CD4-positive, alpha-beta T cell treated with Interleukin-6 at 100 ng/mL for 8 hours (primary cell): ENCODE measurements at regions not wholly inside any gene's neighbourhood (a gene's known extent, or its start where the extent isn't known, plus 50 kb on each side); places are given as distances from the start of the nearest gene placed in this dataset.
"Not testable (repeated sequence)": the region's sequence is repeated elsewhere in the genome, so short reads cannot be mapped to it uniquely, and the experiment has no call there.

Source experiments
- DNase-seq: peaks from one replicate; pipeline ENCODE4 v3.0.0-alpha.2; 2020; ENCODE audit warnings: mixed read lengths, low spot score

DNA sequence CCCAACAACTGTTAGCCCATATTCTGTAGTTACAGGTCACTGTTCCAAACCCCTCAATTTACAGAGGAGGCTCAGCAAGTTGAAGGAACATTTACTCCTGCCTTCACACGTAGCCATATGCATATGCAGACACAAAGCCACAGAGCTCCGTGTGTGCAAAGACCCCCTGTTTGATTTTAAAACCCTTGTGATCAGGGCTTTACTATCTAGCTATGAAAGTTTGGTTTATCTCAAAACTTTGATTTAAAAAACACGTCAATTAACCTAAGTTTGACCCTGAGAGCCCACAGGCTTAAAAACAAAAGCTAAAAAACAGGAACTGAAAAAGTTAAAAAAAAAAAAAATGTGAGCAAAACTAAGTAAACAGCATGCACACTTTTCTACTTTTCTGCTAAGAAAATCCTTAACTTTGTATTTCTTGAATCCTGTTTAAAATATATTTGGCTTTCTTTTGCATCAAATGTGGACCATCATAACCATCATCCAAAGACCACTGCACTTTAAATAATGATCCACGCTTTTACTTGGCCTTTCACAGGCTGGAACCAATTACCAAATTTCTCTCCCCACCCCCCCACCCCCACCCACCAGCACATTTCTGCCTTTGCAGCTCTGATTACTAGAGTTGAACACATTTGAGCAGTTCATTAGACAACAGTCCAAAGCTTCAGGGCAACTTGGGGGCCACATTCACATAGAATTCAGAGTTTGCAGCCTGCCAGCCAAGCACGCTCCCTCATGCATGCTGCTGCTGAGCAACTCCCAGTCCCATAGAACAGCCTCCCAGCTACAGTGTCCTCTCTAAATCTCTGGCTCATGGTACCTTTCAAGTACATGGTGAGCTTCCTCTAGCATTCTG is 128.8 kb upstream of the MAP3K1 start:
- no peak for DNase-seq

DNA sequence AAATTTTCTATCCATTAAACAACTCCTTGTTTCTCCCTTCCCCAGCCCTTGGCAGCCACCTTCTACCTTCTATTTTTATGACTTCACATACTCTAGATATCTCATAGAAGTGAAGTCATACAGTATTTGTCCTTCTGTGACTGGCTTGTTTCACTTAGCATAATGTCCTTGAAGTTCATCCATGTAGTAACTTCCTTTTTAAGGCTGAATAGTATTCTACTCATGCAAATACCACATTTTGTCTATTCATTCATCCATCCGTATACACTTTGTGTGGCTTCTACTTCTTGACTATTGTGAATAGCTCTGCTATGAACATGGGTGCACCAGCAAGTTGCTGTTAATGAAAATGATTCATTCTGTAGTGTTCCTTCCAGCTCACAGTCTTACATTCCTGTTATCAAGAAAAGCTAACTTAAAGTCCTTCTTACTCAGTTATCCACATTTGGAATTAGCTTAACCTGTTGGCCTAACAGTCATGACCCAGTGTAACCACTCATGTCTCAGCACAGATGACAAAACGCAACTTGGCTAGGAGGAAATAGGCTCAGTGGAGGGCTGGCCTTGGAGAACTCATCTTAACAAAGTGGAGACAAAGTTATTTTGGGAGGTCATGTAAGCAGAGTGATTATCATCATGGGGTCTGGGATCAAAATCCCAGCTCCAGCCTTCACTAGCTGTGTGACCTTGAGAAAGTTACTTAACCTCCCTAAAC is 129.7 kb upstream of the MAP3K1 start:
- no peak for DNase-seq

DNA sequence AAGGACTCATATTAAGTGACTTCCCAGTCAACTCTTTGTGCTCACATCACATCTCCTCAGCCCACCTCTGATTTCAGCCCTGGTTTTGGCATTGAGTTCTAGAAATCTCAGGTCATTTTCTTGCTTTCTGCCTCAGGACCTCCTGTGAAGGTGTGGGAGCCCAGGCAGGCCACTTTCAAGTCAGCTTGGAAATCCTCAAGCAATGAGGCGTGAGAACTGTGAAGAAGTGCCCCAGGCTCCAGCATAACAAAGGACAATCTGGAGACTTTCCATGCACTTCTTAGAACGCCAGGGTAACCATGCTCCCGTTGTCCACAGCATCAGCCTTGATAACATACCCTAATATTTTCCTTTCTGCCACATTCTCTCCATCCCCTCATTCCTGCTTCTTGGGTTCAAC is 131.2 kb upstream of the MAP3K1 start:
- DNase-seq = no peak

DNA sequence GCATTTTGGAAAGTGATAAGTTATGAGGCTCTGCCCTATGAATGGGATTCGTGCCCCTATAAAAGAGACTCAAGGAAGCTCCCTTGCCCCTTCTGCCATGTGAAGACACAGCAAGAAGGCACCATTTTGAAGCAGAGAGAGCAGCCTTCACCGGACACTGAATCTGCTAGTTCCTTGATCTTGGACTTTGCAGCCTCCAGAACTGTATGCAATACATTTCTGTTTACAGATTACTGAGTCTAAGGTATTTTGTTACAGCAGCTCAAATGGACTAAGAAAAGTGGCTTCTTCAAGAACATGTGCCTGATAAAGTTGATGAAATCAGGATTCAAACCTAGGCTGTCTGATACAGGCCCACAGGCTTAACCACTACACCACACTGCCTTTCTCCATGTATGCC is 131.6 kb upstream of the MAP3K1 start:
- DNase-seq = no peak

DNA sequence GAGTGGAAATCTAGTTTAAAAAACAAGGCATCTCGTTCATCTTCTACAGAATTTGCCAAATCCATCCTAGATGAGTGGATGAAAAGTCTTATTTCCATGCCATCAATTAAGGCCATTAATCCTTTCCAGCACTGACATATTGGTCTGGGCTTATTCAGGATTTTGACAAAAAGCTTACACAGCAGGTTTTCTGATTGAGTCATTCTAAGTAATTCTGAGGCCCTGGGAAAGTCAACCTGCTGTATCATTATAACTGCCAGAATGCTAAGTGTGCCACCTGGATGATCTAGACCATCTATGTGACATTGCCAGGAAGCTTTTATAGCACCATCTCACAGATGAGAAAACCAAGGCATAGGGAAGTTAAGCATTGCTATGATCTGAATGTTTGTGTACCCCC is 132.1 kb upstream of the MAP3K1 start:
- DNase-seq = no peak

DNA sequence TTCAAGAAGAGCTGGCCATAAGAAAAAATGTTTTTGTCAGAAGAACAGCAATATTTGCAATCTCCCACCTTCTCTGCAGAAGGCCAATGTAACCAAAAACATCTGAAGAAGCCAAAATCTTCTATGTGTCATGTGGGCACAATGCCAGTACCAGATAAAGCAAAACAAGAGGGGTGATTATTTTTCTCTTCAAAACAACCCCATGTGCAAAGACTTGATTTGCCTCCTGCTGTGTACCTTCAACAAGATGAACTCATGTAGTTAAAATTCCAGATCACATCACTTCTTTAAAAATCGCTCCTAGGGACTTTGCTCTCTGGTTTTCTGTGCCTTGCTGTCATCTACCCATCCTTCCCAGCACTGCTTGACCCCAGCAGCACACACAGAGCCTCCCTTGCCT is 134.0 kb upstream of the MAP3K1 start:
- peak; percentile 31 for DNase-seq

DNA sequence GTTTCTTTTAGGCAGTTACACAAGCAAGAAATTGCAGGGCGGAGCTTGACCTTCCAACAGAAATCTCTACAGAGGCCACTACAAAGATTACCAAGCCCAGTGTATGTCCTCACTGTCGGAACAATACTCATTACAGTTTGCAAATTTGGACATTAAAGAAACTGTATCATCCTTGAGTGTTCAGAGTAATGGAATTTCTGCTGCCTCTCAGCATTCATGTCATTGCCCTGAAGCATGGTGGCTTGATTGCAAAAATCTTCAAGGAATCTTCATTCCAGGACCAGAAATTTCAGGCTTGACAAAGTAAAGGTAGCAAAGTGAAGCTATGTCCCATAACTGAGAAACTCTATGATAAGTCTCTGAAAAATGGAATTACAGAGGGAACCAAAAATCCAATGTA is 134.6 kb upstream of the MAP3K1 start:
- no peak for DNase-seq

DNA sequence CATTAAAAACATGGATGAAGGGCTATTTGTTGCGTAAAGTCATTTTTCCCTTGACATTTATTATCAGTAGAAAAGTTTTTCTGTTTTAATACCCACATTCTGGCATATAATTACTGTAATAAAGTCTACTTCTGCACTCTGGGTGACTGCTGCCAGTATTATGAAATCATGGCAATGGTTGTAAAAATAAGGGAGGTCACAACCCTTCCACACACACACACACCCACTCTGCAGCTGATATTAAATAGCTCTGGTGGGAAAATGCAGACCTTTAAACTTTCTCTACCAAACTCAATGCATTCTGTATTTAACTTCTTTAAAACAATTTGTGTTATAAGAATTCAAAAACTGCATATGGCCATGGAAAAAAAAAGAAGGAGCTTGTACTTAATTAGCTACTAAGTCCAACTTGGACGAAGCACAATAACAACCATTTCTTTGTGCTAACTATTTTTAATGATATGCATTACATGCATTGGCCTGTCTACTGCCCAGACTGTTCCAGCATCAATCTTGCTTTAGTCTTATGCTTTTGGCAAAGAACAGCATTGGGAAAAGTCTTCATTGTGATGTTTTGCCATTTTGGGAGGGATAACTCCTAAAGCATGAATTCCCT is 137.6 kb upstream of the MAP3K1 start:
- no peak for DNase-seq

DNA sequence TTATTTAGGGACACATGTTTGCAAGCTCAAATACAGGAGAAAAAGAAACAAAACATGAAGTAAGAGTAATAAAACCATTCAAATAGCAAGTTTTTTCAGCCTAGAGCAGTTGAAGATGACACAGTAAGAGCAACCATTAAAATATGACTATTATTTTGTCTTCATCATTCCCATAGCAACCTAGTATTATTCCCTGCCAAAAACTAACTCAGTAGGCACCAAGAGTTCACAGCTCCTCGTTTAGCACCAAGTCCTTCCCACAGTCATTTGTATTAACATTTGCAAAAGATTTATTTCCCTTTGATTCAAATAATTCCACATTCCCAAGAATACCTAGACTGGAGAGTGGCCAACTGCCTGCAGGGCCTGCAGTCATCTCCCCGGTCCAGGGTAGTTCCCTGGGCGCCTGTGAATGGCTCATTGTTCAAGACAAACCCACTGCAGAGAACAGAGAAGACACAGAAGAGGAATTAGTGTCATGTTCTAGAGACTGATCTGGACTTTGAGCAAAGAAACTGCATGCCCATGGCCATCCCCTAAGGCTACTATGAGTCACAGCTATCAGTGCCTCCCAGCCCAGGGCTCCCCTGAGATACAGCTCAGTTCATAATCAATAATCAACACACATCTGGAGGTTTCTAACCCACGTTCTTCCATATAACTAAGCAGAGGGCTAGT is 139.1 kb upstream of the MAP3K1 start:
- no peak for DNase-seq

DNA sequence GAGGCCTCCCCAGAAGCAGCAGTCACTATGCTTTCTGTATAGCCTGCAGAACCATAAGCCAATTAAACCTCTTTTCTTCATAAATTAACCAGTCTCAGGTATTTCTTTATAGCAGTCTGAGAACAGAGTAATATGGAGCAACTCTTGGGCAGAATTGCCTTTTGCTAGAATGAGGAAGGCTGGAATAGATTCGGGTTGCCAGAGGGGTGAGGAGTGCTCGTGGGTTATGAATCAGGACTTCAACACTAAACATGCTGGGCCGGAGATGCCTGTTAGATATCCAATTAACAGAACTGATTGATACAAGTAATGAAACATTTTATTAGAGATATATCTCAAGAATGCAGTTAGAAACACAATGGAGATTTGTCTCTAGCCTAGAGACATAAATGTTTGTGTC is 140.9 kb upstream of the MAP3K1 start:
- no peak for DNase-seq

DNA sequence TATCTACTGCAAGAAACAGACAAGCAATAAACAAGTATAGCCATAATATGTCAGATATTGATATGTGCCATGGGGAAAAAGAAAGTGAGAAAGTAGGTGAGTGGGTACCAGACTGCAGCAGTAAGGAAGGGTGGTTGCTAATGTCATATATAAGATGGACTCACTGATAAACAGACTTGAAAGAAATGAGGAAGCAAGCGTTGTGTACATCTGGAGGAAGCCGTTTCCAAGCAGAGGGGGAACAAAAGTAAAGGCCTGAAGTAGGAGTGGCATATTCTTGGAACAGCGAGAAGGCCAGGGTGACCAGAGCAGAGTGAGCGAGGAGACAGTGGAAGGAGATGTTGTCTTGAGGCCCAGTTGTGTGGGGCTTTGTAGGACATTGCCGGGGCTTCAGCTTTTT is 142.2 kb upstream of the MAP3K1 start:
- DNase-seq = no peak

DNA sequence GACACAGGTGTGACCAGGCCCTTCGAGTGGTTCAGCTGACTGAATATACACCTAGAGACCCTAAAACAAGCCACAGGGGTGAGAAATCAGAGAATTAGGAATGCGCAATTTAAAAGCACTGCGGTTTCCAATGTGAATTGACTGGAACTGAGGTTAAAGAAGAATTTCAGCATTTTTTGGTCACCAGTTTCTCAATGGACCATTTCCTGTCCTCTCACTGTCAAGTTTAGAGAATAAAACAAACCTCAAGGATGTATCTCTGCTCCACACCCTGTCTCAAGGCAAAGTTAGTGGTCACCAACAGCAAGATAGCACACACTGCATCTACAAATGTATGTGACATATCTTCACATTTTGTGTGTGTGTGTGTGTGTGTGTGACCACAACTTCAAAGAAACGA is 143.8 kb upstream of the MAP3K1 start:
- no peak for DNase-seq

DNA sequence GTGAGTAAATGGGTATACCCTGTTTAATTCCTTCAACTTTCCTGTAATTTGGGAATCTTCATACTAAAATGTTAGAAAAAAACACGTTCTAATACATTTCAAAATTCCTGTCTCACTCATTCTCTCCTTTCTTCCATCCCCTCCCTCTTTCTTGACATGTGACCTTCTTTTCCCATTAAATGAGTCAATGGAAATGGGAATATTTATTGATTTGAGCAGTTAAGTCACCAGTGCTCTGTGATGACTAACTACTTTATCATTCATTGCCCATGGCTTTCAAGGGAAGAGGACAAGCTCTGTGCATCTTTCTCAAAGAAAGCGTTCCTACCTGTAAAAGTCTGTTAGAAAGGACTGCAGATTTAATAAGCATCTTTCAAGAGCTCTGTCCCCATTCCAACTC is 144.4 kb upstream of the MAP3K1 start:
- DNase-seq = no peak

DNA sequence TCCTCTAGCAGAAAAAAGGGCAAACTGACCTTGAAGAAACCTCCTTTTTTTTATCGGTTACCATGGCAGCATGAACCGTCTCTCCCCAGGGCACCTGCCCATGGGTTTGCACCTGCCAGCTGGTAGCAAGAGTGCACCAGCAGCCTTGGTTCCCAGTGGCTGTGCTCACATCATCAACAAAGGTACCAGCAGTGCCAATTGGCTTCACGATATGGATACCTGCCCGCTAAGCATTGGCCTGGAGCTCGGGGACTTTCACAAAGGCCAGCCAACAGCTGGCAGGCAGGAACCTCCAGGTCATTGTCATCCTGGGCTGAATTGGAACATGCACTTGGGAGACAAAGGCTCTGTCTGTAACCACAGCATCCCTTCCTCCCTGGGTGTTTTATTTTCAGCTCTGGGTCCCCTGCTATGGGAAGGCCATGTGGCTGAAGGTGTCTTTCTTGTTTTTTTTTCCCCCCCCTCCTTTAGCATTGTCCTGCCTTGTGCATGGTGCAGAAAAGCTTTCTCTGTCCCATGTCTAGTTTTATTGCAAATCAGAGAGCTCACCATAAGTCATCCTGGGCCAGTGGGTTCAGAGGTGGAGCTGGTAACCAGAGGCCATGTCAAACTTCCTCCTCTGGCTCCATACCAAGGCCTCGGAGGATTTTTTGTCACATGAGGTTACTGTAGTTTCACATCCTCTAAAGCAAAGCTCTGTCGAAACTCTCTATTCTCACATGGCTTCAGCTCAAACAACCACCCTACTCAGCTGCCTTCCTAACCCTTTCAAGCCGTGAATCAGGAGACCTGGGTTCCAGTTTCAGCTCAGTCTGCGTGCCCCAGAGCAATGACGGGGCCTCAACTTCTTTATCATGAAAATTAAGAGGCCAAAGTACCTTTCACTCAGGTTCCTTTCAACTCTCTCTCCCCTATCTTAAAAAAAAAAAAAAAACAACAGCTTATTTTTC is 145.5 kb upstream of the MAP3K1 start:
- peak; percentile 74 for DNase-seq

DNA sequence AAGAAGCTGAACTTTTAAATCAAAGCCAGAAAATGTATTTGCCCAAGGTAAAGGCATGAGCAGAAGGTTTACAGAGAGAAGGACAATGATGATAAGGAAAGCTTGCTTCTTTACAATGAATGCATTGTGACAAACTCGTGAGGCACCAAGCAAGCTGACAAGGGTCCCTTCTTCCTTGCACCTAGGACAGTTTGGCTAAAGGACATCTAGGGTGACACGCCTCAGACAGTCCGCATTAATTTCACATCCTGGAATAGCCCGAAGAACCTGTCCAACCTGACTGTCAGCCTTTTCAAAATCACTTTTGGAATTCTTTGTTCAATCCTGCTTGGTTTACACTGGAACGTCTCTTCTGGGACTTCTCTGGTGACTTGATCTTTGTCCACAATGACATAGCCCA is 146.4 kb upstream of the MAP3K1 start:
- no peak for DNase-seq

DNA sequence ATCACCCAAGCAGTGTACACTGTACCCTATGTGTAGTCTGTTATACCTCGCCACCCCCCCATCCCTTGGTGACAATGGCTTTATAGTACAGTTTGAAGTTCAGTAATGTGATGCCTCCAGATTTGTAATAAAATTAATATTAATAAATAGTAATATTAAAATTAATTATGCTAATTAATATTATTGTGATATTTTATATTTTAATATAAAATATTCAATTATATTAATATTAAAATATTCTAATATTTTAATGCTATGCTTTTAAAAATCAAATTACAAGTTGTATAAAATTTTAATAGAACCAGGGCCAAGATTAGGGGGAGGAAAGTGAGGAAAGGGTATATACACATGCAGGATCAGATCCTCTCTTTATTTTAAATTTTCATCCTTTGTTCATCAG is 147.7 kb upstream of the MAP3K1 start:
- DNase-seq = no peak

DNA sequence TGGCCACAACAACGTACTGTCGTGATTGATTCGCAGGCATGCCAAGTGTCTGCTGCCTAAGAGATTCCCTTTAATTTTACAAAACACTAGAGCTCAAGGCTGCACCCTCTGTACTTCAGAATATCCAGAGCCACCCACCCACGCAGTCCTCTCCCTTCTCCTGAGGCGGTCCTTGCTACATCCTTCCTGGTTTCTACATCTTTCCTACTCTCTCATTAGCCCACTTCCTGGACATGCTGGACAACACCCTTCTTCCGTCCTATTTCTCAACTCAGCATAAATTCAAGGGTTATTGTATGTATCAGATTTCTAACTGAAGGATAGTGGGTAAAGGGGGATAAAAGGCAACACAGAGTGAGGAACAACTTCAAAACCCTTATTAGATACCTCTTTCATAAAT is 148.4 kb upstream of the MAP3K1 start:
- DNase-seq = no peak

DNA sequence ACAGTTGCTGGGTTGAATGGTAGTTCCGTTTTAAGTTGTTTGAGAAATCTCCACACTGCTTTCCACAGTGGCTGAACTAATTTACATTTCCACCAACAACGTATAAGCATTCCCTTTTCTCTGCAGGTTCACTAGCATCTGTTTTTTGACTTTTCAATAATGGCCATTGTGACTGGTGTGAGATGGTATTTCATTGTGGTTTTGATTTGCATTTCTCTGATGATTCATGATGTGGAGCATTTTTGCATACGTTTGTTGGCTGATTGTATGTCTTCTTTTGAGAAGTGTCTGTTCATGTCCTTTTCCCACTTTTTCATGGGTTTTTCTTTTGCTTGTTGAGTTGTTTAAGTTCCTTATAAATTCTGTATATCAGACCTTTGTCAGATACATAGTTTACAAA is 150.2 kb upstream of the MAP3K1 start:
- DNase-seq = not testable (repeated sequence)

DNA sequence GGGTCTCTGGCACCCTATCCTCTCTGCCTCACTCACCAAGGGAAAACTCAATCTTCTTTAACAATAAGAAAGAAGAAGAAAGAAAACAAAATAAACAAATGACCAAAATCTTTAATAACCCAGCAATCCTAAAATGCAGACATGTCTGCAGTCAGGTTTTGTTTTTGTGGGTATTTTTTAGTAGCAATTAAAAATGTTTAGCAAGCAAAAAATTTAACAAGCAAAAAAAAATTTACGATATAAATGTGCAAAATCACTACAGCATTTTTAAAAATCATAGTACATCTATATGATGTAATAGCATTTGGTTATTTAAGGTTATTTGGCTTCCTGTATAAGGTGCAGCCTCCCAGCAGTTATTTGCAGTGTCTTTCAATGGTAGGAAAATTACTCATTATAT is 151.3 kb upstream of the MAP3K1 start:
- no peak for DNase-seq

DNA sequence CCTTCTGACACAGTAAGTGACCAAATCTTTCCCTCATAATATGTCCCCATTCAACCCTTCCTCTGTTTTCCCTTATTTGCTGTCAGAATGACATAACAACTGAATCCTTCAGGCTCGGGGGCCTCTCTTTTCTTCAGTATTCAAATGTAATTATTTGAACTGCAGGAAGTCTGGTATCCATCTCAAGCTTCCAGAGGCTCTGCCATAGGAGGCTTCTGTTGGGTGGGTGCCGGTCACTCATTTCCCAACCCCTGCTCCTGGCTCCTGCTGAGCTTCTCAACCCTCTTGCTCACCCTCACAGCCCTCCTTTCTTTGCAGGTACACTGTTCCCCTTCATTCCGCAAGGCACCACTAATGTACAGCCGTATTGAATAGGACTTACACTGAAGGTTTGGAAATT is 151.8 kb upstream of the MAP3K1 start:
- no peak for DNase-seq

DNA sequence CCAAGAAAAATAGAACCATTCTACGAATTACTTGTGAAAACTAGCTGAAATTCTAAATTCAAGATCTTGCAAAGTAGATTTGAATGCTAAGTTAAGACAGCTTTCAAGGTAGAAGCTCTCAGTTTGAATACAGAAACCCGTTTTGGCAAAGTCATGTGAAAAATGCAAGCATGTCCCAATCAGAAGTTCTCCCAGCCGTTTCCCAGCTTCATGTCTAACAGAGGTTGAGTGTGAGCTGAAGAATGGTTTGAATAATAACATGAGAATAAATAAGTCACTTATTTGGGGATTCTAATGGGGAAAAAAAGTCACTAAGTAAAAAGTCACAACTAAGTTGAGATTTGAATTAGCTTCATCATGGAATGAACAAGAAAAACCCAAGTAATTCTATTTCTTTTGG is 152.5 kb upstream of the MAP3K1 start:
- DNase-seq = no peak

DNA sequence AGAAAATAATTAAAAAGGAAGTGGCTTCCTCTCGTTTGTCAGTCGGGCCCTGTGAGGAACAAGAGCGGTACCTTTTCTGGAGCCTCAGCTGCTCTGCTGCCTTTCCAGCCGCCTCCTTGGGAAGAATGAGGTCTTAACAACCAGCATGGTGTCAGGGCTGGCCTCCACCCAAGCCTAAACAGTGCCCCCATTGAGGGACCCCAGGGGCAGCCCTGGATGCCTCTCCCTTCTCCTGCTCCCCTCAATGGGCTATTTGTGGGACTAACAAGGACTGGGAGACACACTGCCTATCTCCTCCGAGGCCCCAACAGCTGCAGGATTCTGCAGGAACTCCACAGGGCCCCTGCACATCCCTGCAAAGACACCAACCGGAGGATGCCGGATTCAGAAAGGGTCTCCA is 155.4 kb upstream of the MAP3K1 start:
- no peak for DNase-seq
